Transverse colon (tissue), 4 donors: ENCODE measurements at regions not wholly inside any gene's neighbourhood (a gene's known extent, or its start where the extent isn't known, plus 50 kb on each side); places are given as distances from the start of the nearest gene placed in this dataset.
A peak's percentile ranks its signal among the peaks of the same experiment; 100 is the strongest.

Experiments used
- DNase-seq: peaks from one replicate; pipeline ENCODE4 v3.0.0-alpha.2; 2019
- H3K27ac ChIP-seq, 4 donors: fragments of 200-600 bp; sonication (generic); 2 replicates each; pipeline ENCODE4 v1.5.1; 2016 to 2018; ENCODE audit warnings: inconsistent platforms in 4 of 4
- H3K27me3 ChIP-seq: fragments of 200-600 bp; sonication (generic); 2 replicates; pipeline ENCODE4 v1.5.1; 2017; ENCODE audit warnings: inconsistent platforms
- H3K36me3 ChIP-seq, 4 donors: fragments of 200-600 bp; sonication (generic); 2 replicates each; pipeline ENCODE4 v1.5.1; 2017 to 2019; ENCODE audit warnings: inconsistent platforms in 4 of 4
- H3K4me1 ChIP-seq, 4 donors: fragments of 200-600 bp; sonication (generic); 2 replicates each; pipeline ENCODE4 v1.5.1; 2017 to 2020; ENCODE audit warnings: inconsistent platforms in 4 of 4
- H3K4me3 ChIP-seq, 4 donors: fragments of 200-600 bp; sonication (generic); 1 replicate in 1 of 4; 2 replicates in 3 of 4; pipeline versions ENCODE4 v1.5.1 to v1.6.1; 2017 to 2019; ENCODE audit warnings: inconsistent platforms in 4 of 4
- H3K9me3 ChIP-seq, 2 donors: fragments of 200-600 bp; sonication (generic); 2 replicates each; pipeline ENCODE4 v1.5.1; 2017 to 2019; ENCODE audit warnings: inconsistent platforms in 2 of 2
- CTCF ChIP-seq, 5 experiments: fragments of 200-600 bp in 3 of 5; fragments of 450-650 bp in 2 of 5; sonication (generic) in 3 of 5; IDR thresholded peaks; 1 replicate in 2 of 5; 2 replicates in 3 of 5; pipeline ENCODE4 v1.5.1; 2016 to 2017; ENCODE audit warnings: antibody characterized with exemption in 5 of 5, inconsistent platforms in 3 of 5, mild to moderate bottlenecking in 2 of 5, moderate library complexity in 1 of 5
- EP300 ChIP-seq: sonication (generic); formaldehyde crosslinking; IDR thresholded peaks from one replicate; pipeline ENCODE4 v1.6.1; 2017; ENCODE audit warnings: antibody characterized with exemption, low read depth
- POLR2A ChIP-seq: fragments of 450-650 bp; IDR thresholded peaks from one replicate; pipeline ENCODE4 v1.6.1; 2016; ENCODE audit warnings: antibody characterized with exemption, mild to moderate bottlenecking, moderate library complexity
- POLR2AphosphoS5 ChIP-seq, 3 donors: sonication (generic); formaldehyde crosslinking; IDR thresholded peaks; one replicate each; pipeline ENCODE4 v1.6.1; 2016; ENCODE audit warnings: antibody characterized with exemption in 3 of 3
- WGBS, 2 donors: methylation state at CpG; one replicate each; pipeline ENCODE4 v1.1.5; 2018; ENCODE audit warnings: low coverage in 1 of 2; 5-methylcytosine and 5-hydroxymethylcytosine counted together
- in situ Hi-C, 4 donors: fragments of 200-750 bp; cut with MboI; loops; one replicate each; pipeline versions ENCODE4 v1.15.0 to v1.15.1; 2017; ENCODE audit warnings: low sequenced_read_pairs in 3 of 4, low pct_ligation_motif_present in 1 of 4, low pct_unique_long_range_greater_than_20kb in 1 of 4
- intact Hi-C: fragments of 100-400 bp; cut with DNase I; formaldehyde crosslinking; loops from one replicate; pipeline ENCODE4 v1.15.1; 2023; ENCODE audit warnings: low total_unique reads

GRCh38 chr9:26746357-26747072 is 146.1 kb downstream of the CAAP1 start:
- Histone ChIP-seq H3K4me1 (no peaks in the 10 kb centered on the region), H3K27me3 (no peaks in the 10 kb centered on the region), H3K4me3 (no peak overlapping the region), H3K9me3 (no peaks in the 10 kb centered on the region), H3K36me3 (no peaks in the 10 kb centered on the region), H3K27ac (no peak overlapping the region)
- DNase-seq: no peak
- in situ Hi-C loops: loop anchor here in 3 of 4 donors (10.0 to 25.0 kb wide), 2 partner anchors 228 to 241 kb away; no protein-coding TSS in a partner anchor
- WGBS, 2 donors: 63 to 84% methylated on average over 4 of the region's 4 CpGs
- no peak for TF ChIP-seq POLR2A
- TF ChIP-seq EP300: no peak
- no peak for TF ChIP-seq CTCF (IDR thresholded peaks at IDR 0.05)
- no peak for TF ChIP-seq POLR2AphosphoS5 (IDR thresholded peaks at IDR 0.05)
- intact Hi-C loops: no loop called here

- no peak for DNase-seq
- Histone ChIP-seq H3K27me3 (no peaks in the 10 kb centered on the region), H3K36me3 (no peaks in the 10 kb centered on the region), H3K4me3 (no peak overlapping the region), H3K9me3 (no peaks in the 10 kb centered on the region), H3K27ac (no peak overlapping the region), H3K4me1 (no peaks in the 10 kb centered on the region)
- in situ Hi-C loops (loop anchor here in 3 of 4 donors (10.0 to 25.0 kb wide), 2 partner anchors 230 to 242 kb away; no protein-coding TSS in a partner anchor), intact Hi-C loops (no loop called here)
- TF ChIP-seq POLR2AphosphoS5 (IDR thresholded peaks at IDR 0.05) (no peak), POLR2A (no peak), CTCF (IDR thresholded peaks at IDR 0.05) (no peak), EP300 (no peak)
- 92 to 96% methylated on average over 4 of the region's 4 CpGs for WGBS, 2 donors
Observed at GRCh38 chr9:26745111-26745510, 147.5 kb downstream of the CAAP1 start.

- Histone ChIP-seq H3K4me1 (no peaks in the 10 kb centered on the region), H3K9me3 (no peaks in the 10 kb centered on the region), H3K36me3 (no peaks in the 10 kb centered on the region), H3K4me3 (no peak overlapping the region), H3K27ac (no peak overlapping the region), H3K27me3 (no peaks in the 10 kb centered on the region)
- no peak for DNase-seq
- TF ChIP-seq CTCF (IDR thresholded peaks at IDR 0.05) (peak; percentile 69 to 85 (median 75)), EP300 (no peak)
- in situ Hi-C loops (loop anchor here in 3 of 4 donors (10.0 to 25.0 kb wide), 2 partner anchors 230 to 243 kb away; no protein-coding TSS in a partner anchor), intact Hi-C loops (loop anchor here (5.0 kb wide), 1 partner anchor 228 kb away; no protein-coding TSS in a partner anchor)
- WGBS, 2 donors: 36 to 44% methylated on average over 2 of the region's 2 CpGs
Observed at GRCh38 chr9:26744191-26744965, 148.2 kb downstream of the CAAP1 start.

- 61 to 62% methylated on average over 2 of the region's 2 CpGs for WGBS, 2 donors
- Histone ChIP-seq H3K9me3 (peaks cover 0 to 5% of the 10 kb centered on the region in 2 donors), H3K4me1 (no peaks in the 10 kb centered on the region), H3K36me3 (no peaks in the 10 kb centered on the region), H3K27me3 (no peaks in the 10 kb centered on the region), H3K27ac (no peak overlapping the region), H3K4me3 (no peak overlapping the region)
- in situ Hi-C loops (loop anchor here in 3 of 4 donors (10.0 to 25.0 kb wide), 2 partner anchors 232 to 244 kb away; no protein-coding TSS in a partner anchor), intact Hi-C loops (loop anchor here (5.0 kb wide), 1 partner anchor 229 kb away; no protein-coding TSS in a partner anchor)
- no peak for DNase-seq
- TF ChIP-seq POLR2AphosphoS5 (IDR thresholded peaks at IDR 0.05): no peak
- no peak for TF ChIP-seq EP300
- TF ChIP-seq POLR2A: no peak
- no peak for TF ChIP-seq CTCF (IDR thresholded peaks at IDR 0.05)
Observed at GRCh38 chr9:26742828-26743476, 149.7 kb downstream of the CAAP1 start.
